Prostate gland (tissue), 2 donors: ENCODE measurements at regions not wholly inside any gene's neighbourhood (a gene's known extent, or its start where the extent isn't known, plus 50 kb on each side); places are given as distances from the start of the nearest gene placed in this dataset.
"Not testable (repeated sequence)": the region's sequence is repeated elsewhere in the genome, so short reads cannot be mapped to it uniquely, and the experiment has no call there.

Experiments used
- CTCF ChIP-seq, 4 experiments: fragments of 200-600 bp in 2 of 4; fragments of 450-650 bp in 2 of 4; sonication (generic) in 2 of 4; IDR thresholded peaks; 1 replicate in 3 of 4; 2 replicates in 1 of 4; pipeline ENCODE4 v1.5.1; 2016 to 2019; ENCODE audit warnings: antibody characterized with exemption in 4 of 4, mild to moderate bottlenecking in 2 of 4, moderate library complexity in 2 of 4
- POLR2A ChIP-seq: fragments of 450-650 bp; IDR thresholded peaks from one replicate; pipeline ENCODE4 v1.6.1; 2016; ENCODE audit warnings: antibody characterized with exemption, mild to moderate bottlenecking
- POLR2AphosphoS5 ChIP-seq: sonication (generic); formaldehyde crosslinking; IDR thresholded peaks from one replicate; pipeline ENCODE4 v1.6.1; 2017; ENCODE audit warnings: antibody characterized with exemption

- not testable (repeated sequence) for TF ChIP-seq CTCF (IDR thresholded peaks at IDR 0.05); POLR2A; POLR2AphosphoS5
These were observed 758.1 kb upstream of the SLC8A1 start for GRCh38 chr2:41210030-41210429.
